ENCODE measurements at regions not wholly inside any gene's neighbourhood (a gene's known extent, or its start where the extent isn't known, plus 50 kb on each side); places are given as distances from the start of the nearest gene placed in this dataset.

DNA sequence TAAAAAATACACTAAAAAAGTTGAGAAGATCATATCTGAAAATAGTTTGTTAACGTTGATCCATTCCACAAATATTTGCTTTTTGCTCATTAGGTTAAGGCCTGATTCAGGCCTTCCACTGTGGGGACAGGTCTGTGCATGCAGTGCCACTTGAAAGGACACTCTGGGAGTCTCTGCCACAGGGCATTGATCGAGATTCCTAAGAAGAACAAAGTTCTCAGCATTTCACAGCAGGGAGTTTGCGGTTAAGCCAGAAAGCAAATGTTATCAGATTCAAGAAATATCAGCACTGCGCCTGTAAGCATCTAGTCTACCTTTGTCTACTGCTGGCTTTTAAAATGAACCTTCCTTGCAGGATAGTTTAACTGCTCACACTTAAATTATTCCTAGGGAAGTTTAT lies 62.2 kb upstream of the TNIP3 start:
- DNase-seq (ENCODE audit: low spot score): no peak

DNA sequence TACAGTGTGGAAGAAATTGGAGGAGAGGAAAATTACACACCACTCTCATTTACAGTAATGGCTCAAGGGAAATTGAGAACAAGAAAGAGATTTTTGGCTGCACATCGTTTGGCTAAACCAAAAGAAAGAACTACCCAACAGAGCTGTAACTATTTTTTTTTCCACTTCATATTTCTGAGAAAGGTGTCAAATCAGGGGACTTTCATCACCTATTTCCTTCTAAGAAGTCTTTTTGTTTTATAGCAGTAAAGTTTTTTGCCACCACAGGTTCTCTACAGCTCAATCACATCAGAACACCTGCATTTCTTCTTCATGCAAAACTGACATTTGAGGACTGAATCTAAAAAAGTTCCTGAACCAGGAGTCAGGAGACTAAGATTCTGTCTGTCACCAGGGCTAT lies 57.5 kb upstream of the TNIP3 start:
- no peak for DNase-seq (ENCODE audit: low spot score)

GRCh38 chr4:121221201-121221600 lies 57.1 kb upstream of the TNIP3 start:
- no peak for DNase-seq (ENCODE audit: low spot score)

DNA sequence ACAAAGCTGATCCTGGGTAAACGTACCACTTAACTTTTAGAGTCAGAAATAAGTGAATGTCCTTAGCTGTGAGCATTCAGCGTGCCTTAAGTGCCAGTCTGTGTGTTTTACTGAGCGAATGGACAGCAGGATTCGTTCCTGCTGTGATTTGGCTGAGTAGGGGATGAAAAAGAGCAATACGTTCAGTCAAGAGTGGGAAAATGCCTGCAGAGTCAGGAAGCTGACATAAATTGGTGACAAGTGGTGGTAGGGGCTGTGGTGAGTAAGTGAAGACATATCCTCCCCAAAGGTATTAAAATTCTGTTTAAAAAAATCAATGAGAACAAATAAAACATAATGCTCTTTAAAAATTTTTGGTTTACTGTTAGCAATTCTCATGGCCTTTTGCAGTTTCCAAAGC lies 56.6 kb upstream of the TNIP3 start:
- no peak for DNase-seq (ENCODE audit: low spot score)

GRCh38 chr4:121219227-121219626 lies 55.1 kb upstream of the TNIP3 start:
- no peak for DNase-seq (ENCODE audit: low spot score)

DNA sequence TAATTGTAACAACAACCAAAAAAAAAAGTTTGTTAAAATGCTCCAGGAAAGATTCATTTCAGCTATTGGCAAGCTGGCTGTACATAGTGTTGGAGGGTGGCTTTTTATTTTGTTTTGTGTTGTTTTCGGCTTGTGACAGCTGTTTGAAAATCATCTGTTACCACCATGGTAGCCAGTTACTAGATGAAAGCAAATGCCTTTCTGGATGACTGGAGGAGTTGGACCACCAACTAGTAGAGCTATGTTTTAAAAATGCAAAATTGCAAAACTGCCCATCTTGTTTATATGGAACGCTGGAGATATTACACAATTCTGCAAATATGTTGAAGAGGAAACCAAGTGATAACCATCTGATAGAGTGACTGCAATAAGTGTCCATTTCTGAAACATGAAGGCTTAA lies 53.2 kb upstream of the TNIP3 start:
- no peak for DNase-seq (ENCODE audit: low spot score)

DNA sequence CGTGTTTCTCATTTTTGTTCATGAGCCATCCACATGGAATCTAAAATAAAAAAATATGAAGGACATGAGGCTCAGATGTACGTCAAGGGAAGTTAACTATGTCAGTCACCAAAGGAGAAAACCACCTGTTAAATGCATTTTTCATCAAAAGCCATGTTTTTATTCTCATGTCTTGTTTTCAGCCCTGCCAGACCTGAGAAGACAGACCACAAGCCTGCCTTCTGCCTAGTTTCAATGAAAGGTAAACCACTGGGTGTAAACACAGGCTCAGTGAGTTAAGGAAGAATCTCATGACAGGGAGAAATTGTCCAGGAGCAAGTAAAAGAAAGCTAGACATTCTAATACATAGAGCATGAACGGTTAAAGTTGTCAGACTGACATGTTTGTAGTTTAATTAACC lies 52.3 kb upstream of the TNIP3 start:
- no peak for DNase-seq (ENCODE audit: low spot score)

- no peak for DNase-seq (ENCODE audit: low spot score)
These were observed 49.8 kb upstream of the TNIP3 start for GRCh38 chr4:121213940-121214339.

All from Ammon's horn (tissue), 1 donor.